A673 (cell line): ENCODE measurements at regions not wholly inside any gene's neighbourhood (a gene's known extent, or its start where the extent isn't known, plus 50 kb on each side); places are given as distances from the start of the nearest gene placed in this dataset.

Experiments
- EZH2 ChIP-seq: fragments of 200-600 bp; sonication (generic); IDR thresholded peaks from 2 replicates; pipeline ENCODE4 v1.6.1; 2017; ENCODE audit warnings: borderline replicate concordance, low read depth, mild to moderate bottlenecking, mixed read lengths, antibody characterized with exemption, low read length; ENCODE audit not compliant: poor library complexity, severe bottlenecking
- TF ChIP-seq, protein P1 (sequence below): fragments of 300-800, 200-600 bp; sonication (generic); conservative IDR thresholded peaks from 2 replicates; pipeline ENCODE4 v1.5.1; 2017; ENCODE audit warnings: low read depth, mild to moderate bottlenecking, antibody characterized with exemption, low read length, moderate library complexity, mixed read lengths

- TF ChIP-seq, protein P1, sequence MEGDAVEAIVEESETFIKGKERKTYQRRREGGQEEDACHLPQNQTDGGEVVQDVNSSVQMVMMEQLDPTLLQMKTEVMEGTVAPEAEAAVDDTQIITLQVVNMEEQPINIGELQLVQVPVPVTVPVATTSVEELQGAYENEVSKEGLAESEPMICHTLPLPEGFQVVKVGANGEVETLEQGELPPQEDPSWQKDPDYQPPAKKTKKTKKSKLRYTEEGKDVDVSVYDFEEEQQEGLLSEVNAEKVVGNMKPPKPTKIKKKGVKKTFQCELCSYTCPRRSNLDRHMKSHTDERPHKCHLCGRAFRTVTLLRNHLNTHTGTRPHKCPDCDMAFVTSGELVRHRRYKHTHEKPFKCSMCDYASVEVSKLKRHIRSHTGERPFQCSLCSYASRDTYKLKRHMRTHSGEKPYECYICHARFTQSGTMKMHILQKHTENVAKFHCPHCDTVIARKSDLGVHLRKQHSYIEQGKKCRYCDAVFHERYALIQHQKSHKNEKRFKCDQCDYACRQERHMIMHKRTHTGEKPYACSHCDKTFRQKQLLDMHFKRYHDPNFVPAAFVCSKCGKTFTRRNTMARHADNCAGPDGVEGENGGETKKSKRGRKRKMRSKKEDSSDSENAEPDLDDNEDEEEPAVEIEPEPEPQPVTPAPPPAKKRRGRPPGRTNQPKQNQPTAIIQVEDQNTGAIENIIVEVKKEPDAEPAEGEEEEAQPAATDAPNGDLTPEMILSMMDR = no peak
- no peak for TF ChIP-seq EZH2
Measured at GRCh38 chr11:86155200-86155844, 86.4 kb upstream of the PICALM start.
